ENCODE measurements at regions not wholly inside any gene's neighbourhood (a gene's known extent, or its start where the extent isn't known, plus 50 kb on each side); places are given as distances from the start of the nearest gene placed in this dataset.

- no peak for TF ChIP-seq CTCF (IDR thresholded peaks at IDR 0.05)
- TF ChIP-seq IRF2 (CRISPR knock-in tag; IDR thresholded peaks at IDR 0.05; ENCODE audit: borderline replicate concordance, low read depth): no peak
These were observed 656.2 kb downstream of the FRK start for GRCh38 chr6:115404446-115404845.
